A549 (cell line): ENCODE measurements at regions not wholly inside any gene's neighbourhood (a gene's known extent, or its start where the extent isn't known, plus 50 kb on each side); places are given as distances from the start of the nearest gene placed in this dataset.

Experiments used
- ATAC-seq, 2 experiments: fragments of 200-7000 bp in 1 of 2; fragments of >200 bp in 1 of 2; cut with Nextera tagmentation in 1 of 2; cut with Tn5 transposase in 1 of 2; 3 replicates each; pipeline versions ENCODE4 v1.8.0 to v1.9.1; 2018 to 2020; ENCODE audit warnings: mild to moderate bottlenecking in 1 of 2, moderate library complexity in 1 of 2
- CTCF ChIA-PET: fragments of 300-600 bp; sonication (Branson Sonifier 250); formaldehyde crosslinking; extraction: SDS; loops from one replicate; lab custom pipeline; 2021; ENCODE audit warnings: antibody characterized with exemption, inconsistent platforms; lab: Yijun Ruan, JAX
- POLR2A ChIA-PET: fragments of 350-600 bp; formaldehyde crosslinking; extraction: SDS; loops from one replicate; lab custom pipeline; 2021; ENCODE audit warnings: antibody characterized with exemption, inconsistent platforms; lab: Yijun Ruan, JAX
- DNase-seq, 2 experiments: peaks; one replicate each; pipeline versions ENCODE4 v3.0.0 to v3.0.0-alpha.2; 2011 to 2016; ENCODE audit warnings: low read depth in 1 of 2, low spot score in 1 of 2
- FAIRE-seq: peaks from 2 replicates; lab custom pipeline; 2011; peaks lifted over from hg19 to GRCh38; lab: Jason Lieb, UNC
- H3K27ac ChIP-seq, 2 experiments: fragments of >200 bp; sonication (Bioruptor Twin); formaldehyde crosslinking; 3 replicates each; pipeline ENCODE4 v1.5.1; 2016 to 2017
- H3K4me1 ChIP-seq: fragments of >200 bp; sonication (Bioruptor Twin); formaldehyde crosslinking; 3 replicates; pipeline ENCODE4 v1.6.1; 2016
- H3K4me2 ChIP-seq: fragments of >200 bp; sonication (Bioruptor Twin); formaldehyde crosslinking; 3 replicates; pipeline ENCODE4 v1.6.1; 2016
- H3K4me3 ChIP-seq: fragments of >200 bp; sonication (Bioruptor Twin); formaldehyde crosslinking; 3 replicates; pipeline ENCODE4 v1.5.1; 2016
- H3K9me3 ChIP-seq: fragments of >200 bp; sonication (Bioruptor Twin); formaldehyde crosslinking; 3 replicates; pipeline ENCODE4 v1.6.1; 2016
- ATOH8 ChIP-seq: fragments of 250-450 bp; sonication (Bioruptor Pico); IDR thresholded peaks from 2 replicates; pipeline ENCODE4 v1.5.0; 2020; ENCODE audit warnings: low read depth, mild to moderate bottlenecking, moderate library complexity
- CBX2 ChIP-seq: fragments of 200-600 bp; sonication (generic); IDR thresholded peaks from 2 replicates; pipeline ENCODE4 v1.6.1; 2016; ENCODE audit warnings: low read depth, mild to moderate bottlenecking, borderline replicate concordance
- CHD2 ChIP-seq: fragments of 150-350 bp; IDR thresholded peaks from 2 replicates; pipeline ENCODE4 v1.6.1; 2014; ENCODE audit warnings: low read length; ENCODE audit not compliant: partially characterized antibody
- CTCF ChIP-seq: fragments of >200 bp; sonication (Bioruptor Twin); formaldehyde crosslinking; IDR thresholded peaks from 3 replicates; pipeline ENCODE4 v1.5.1; 2016
- E2F6 ChIP-seq: IDR thresholded peaks from 2 replicates; pipeline ENCODE4 v1.6.1; 2012; ENCODE audit warnings: low read depth, borderline replicate concordance
- ELK1 ChIP-seq: fragments of 150-350 bp; IDR thresholded peaks from 2 replicates; pipeline ENCODE4 v1.6.1; 2014; ENCODE audit warnings: low read depth, mild to moderate bottlenecking, low read length
- FOSB ChIP-seq: fragments of 250-450 bp; sonication (Bioruptor Pico); IDR thresholded peaks from 2 replicates; pipeline ENCODE4 v1.5.0; 2020; ENCODE audit warnings: mild to moderate bottlenecking, moderate library complexity
- HDAC2 ChIP-seq: fragments of 200-600 bp; sonication (generic); IDR thresholded peaks from 2 replicates; pipeline ENCODE4 v1.6.1; 2016
- HOXB5 ChIP-seq: fragments of 250-450 bp; sonication (Bioruptor Pico); IDR thresholded peaks from 2 replicates; pipeline ENCODE4 v1.5.0; 2020; ENCODE audit warnings: mild to moderate bottlenecking, moderate library complexity
- JUN ChIP-seq, 2 experiments: fragments of >200 bp; sonication (Bioruptor Twin); formaldehyde crosslinking; IDR thresholded peaks; 2 replicates in 1 of 2; 3 replicates in 1 of 2; pipeline ENCODE4 v1.6.1; 2016 to 2017
- JUNB ChIP-seq: fragments of >200 bp; sonication (Bioruptor Twin); formaldehyde crosslinking; IDR thresholded peaks from 2 replicates; pipeline ENCODE4 v1.6.1; 2016
- KDM1A ChIP-seq: fragments of 200-600 bp; sonication (generic); IDR thresholded peaks from 2 replicates; pipeline ENCODE4 v1.6.1; 2016; ENCODE audit warnings: low read depth, mild to moderate bottlenecking
- MAFK ChIP-seq: fragments of 450-650 bp; IDR thresholded peaks from 2 replicates; pipeline ENCODE4 v1.6.1; 2014; ENCODE audit not compliant: partially characterized antibody
- MAX ChIP-seq: IDR thresholded peaks from 2 replicates; pipeline ENCODE4 v1.6.1; 2012
- MAZ ChIP-seq: fragments of 150-350 bp; IDR thresholded peaks from 2 replicates; pipeline ENCODE4 v1.6.1; 2014; ENCODE audit warnings: antibody characterized with exemption, low read depth, low read length, borderline replicate concordance
- PBX3 ChIP-seq: IDR thresholded peaks from 2 replicates; pipeline ENCODE4 v1.6.1; 2012
- PHF8 ChIP-seq: fragments of 200-600 bp; sonication (generic); IDR thresholded peaks from 2 replicates; pipeline ENCODE4 v1.6.1; 2016; ENCODE audit warnings: low read depth, mild to moderate bottlenecking, antibody characterized with exemption, moderate library complexity, borderline replicate concordance
- POLR2AphosphoS2 ChIP-seq: conservative IDR thresholded peaks from 2 replicates; pipeline ENCODE4 v1.6.1; 2012; ENCODE audit warnings: low read length, improper control_type of control experiment, inconsistent platforms
- RARB ChIP-seq: fragments of 250-450 bp; sonication (Bioruptor Pico); IDR thresholded peaks from 2 replicates; pipeline ENCODE4 v1.8.0; 2021; ENCODE audit warnings: mild to moderate bottlenecking, moderate library complexity
- RNF2 ChIP-seq: fragments of 200-600 bp; sonication (generic); IDR thresholded peaks from 2 replicates; pipeline ENCODE4 v1.6.1; 2016; ENCODE audit warnings: low read depth, mild to moderate bottlenecking, antibody characterized with exemption, moderate library complexity, borderline replicate concordance
- SMC3 ChIP-seq: fragments of >200 bp; sonication (Bioruptor Twin); formaldehyde crosslinking; IDR thresholded peaks from 3 replicates; pipeline ENCODE4 v1.6.1; 2018; ENCODE audit warnings: inconsistent platforms
- TFCP2L1 ChIP-seq: fragments of 250-450 bp; sonication (Bioruptor Pico); IDR thresholded peaks from 2 replicates; pipeline ENCODE4 v1.5.0; 2021; ENCODE audit warnings: mild to moderate bottlenecking
- TP53 ChIP-seq: fragments of 250-450 bp; sonication (Bioruptor Pico); IDR thresholded peaks from 2 replicates; pipeline ENCODE4 v1.5.0; 2021; ENCODE audit warnings: mild to moderate bottlenecking, moderate library complexity
- USF2 ChIP-seq: fragments of 450-650 bp; IDR thresholded peaks from 2 replicates; pipeline ENCODE4 v1.6.1; 2014; ENCODE audit warnings: antibody characterized with exemption
- WGBS: methylation state at CpG from one replicate; pipeline ENCODE4 v1.1.6; 2017; ENCODE audit errors: missing lambda C conversion rate; 5-methylcytosine and 5-hydroxymethylcytosine counted together

- WGBS, result 34% methylated on average over 5 of the region's 5 CpGs
- H3K4me3 ChIP-seq, result no peak overlapping the region
- H3K4me1 ChIP-seq, result no peaks in the 10 kb centered on the region
- H3K4me2 ChIP-seq, result no peak overlapping the region
- no peak overlapping the region for H3K27ac ChIP-seq
- TF ChIP-seq USF2 (no peak), ATOH8 (CRISPR knock-in tag) (no peak), JUN (IDR thresholded peaks at IDR 0.05) (no peak), JUNB (no peak), TFCP2L1 (CRISPR knock-in tag) (no peak), HDAC2 (no peak), KDM1A (no peak), FOSB (CRISPR knock-in tag) (no peak), ELK1 (no peak), CBX2 (no peak), CTCF (no peak)
- DNase-seq (no peak), ATAC-seq (no peak), FAIRE-seq (no peak)
- ChIA-PET CTCF (interaction anchor here (0.9 to 1.3 kb wide), 5 partner anchors 13 to 344 kb away, joined by 3 read pairs; no protein-coding TSS in a partner anchor), POLR2A (no interaction called here)
- H3K9me3 ChIP-seq, result peaks cover 23% of the 10 kb centered on the region
Measured at GRCh38 chr5:38765399-38765861, 80.4 kb upstream of the OSMR start.

GRCh38 chr5:38766151-38766550 lies 79.7 kb upstream of the OSMR start:
- no peaks in the 10 kb centered on the region for H3K4me1 ChIP-seq
- 48% methylated on average over 2 of the region's 2 CpGs for WGBS
- H3K27ac ChIP-seq, result no peak overlapping the region
- peaks cover 23% of the 10 kb centered on the region for H3K9me3 ChIP-seq
- no peak for DNase-seq
- POLR2A ChIA-PET, result no interaction called here
- no peak for ATAC-seq
- TF ChIP-seq MAX, result no peak
- TF ChIP-seq MAFK, result peak; percentile 8
- TF ChIP-seq CHD2, result no peak
- no peak for TF ChIP-seq RNF2
- no peak overlapping the region for H3K4me3 ChIP-seq
- H3K4me2 ChIP-seq, result no peak overlapping the region
- CTCF ChIA-PET, result interaction anchor here (0.9 to 1.3 kb wide), 4 partner anchors 14 to 345 kb away, joined by 3 read pairs; no protein-coding TSS in a partner anchor
- FAIRE-seq, result no peak

- 56% methylated on average over 9 of the region's 9 CpGs for WGBS
- Histone ChIP-seq H3K27ac (no peak overlapping the region), H3K4me3 (no peak overlapping the region), H3K4me1 (no peaks in the 10 kb centered on the region), H3K9me3 (peaks cover 27% of the 10 kb centered on the region), H3K4me2 (no peak overlapping the region)
- FAIRE-seq (no peak), ATAC-seq (no peak), DNase-seq (no peak)
- ChIA-PET CTCF (interaction anchor here (1.7 kb wide), 1 partner anchor 327 kb away, joined by 4 read pairs; no protein-coding TSS in a partner anchor), POLR2A (no interaction called here)
- TF ChIP-seq SMC3 (no peak), MAZ (no peak), ELK1 (no peak), E2F6 (no peak), HOXB5 (no peak), RARB (CRISPR knock-in tag) (no peak), PBX3 (no peak), KDM1A (no peak), POLR2AphosphoS2 (no peak), TP53 (CRISPR knock-in tag) (no peak), PHF8 (no peak)
Measured at GRCh38 chr5:38768412-38769211, 77.2 kb upstream of the OSMR start.
